DOHH2 (cell line): ENCODE measurements at regions not wholly inside any gene's neighbourhood (a gene's known extent, or its start where the extent isn't known, plus 50 kb on each side); places are given as distances from the start of the nearest gene placed in this dataset.

Experiments used
- H3F3A ChIP-seq: fragments of 200-600 bp; sonication (generic), shearing (Covaris generic); 2 replicates; pipeline ENCODE4 v1.6.0; 2016; ENCODE audit warnings: antibody characterized with exemption, mild to moderate bottlenecking; ENCODE audit not compliant: control insufficient read depth, insufficient read depth
- H3K27ac ChIP-seq: fragments of 200-600 bp; sonication (generic); 2 replicates; pipeline ENCODE4 v1.5.1; 2014; ENCODE audit warnings: low read depth, mild to moderate bottlenecking, low read length, moderate library complexity
- H3K27me3 ChIP-seq: fragments of 200-600 bp; sonication (generic); 2 replicates; pipeline ENCODE4 v1.6.1; 2014; ENCODE audit warnings: mild to moderate bottlenecking, low read length, mixed read lengths; ENCODE audit not compliant: control insufficient read depth
- H3K36me3 ChIP-seq: fragments of 200-600 bp; sonication (generic); 2 replicates; pipeline ENCODE4 v1.6.1; 2014; ENCODE audit warnings: mild to moderate bottlenecking, low read length, moderate library complexity, mixed read lengths; ENCODE audit not compliant: control insufficient read depth
- H3K4me1 ChIP-seq: fragments of 200-600 bp; sonication (generic); 2 replicates; pipeline ENCODE4 v1.6.1; 2014; ENCODE audit warnings: mild to moderate bottlenecking, low read length, mixed read lengths; ENCODE audit not compliant: control insufficient read depth
- H3K4me2 ChIP-seq: fragments of 200-600 bp; sonication (generic); 2 replicates; pipeline ENCODE4 v1.6.0; 2014; ENCODE audit warnings: mild to moderate bottlenecking, low read length, moderate library complexity
- H3K4me3 ChIP-seq: fragments of 200-600 bp; sonication (generic); 2 replicates; pipeline ENCODE4 v1.5.1; 2014; ENCODE audit warnings: mild to moderate bottlenecking, low read length, mixed read lengths
- H3K79me2 ChIP-seq: fragments of 200-600 bp; sonication (generic); 2 replicates; pipeline ENCODE4 v1.6.1; 2014; ENCODE audit warnings: mild to moderate bottlenecking, low read length, mixed read lengths; ENCODE audit not compliant: control insufficient read depth
- H3K9me2 ChIP-seq: fragments of 200-600 bp; sonication (generic); replicated peaks from 2 replicates; pipeline ENCODE4 v1.6.1; 2014; ENCODE audit warnings: mild to moderate bottlenecking, low read length, mixed read lengths; ENCODE audit not compliant: control insufficient read depth
- H3K9me3 ChIP-seq: fragments of 200-600 bp; sonication (generic); 2 replicates; pipeline ENCODE4 v1.6.1; 2014; ENCODE audit warnings: antibody characterized with exemption, low read length, mixed read lengths; ENCODE audit not compliant: control insufficient read depth, insufficient read depth
- H4K20me1 ChIP-seq: fragments of 200-600 bp; sonication (generic); 2 replicates; pipeline ENCODE4 v1.6.0; 2014; ENCODE audit warnings: low read depth, mild to moderate bottlenecking, antibody characterized with exemption, low read length, moderate library complexity; ENCODE audit not compliant: control insufficient read depth, insufficient read depth
- CTCF ChIP-seq: fragments of 200-600 bp; sonication (generic); IDR thresholded peaks from one replicate; pipeline ENCODE4 v1.5.1; 2014; ENCODE audit warnings: antibody characterized with exemption, mild to moderate bottlenecking, low read depth, low read length; ENCODE audit not compliant: poor library complexity, severe bottlenecking
- EZH2phosphoT487 ChIP-seq: fragments of 200-600 bp; sonication (generic); IDR thresholded peaks from 2 replicates; pipeline ENCODE4 v1.6.1; 2017; ENCODE audit warnings: borderline replicate concordance, mild to moderate bottlenecking, antibody characterized with exemption, low read length, moderate library complexity, mixed read lengths

GRCh38 chr6:167731216-167731615 is 95.5 kb upstream of the AFDN start:
- no peak overlapping the region for H3K4me3 ChIP-seq
- no peak overlapping the region for H3K4me2 ChIP-seq
- H3K27ac ChIP-seq, result no peak overlapping the region
- no peaks in the 10 kb centered on the region for H3K9me3 ChIP-seq
- H3K9me2 ChIP-seq, result no peaks in the 10 kb centered on the region
- H4K20me1 ChIP-seq, result no peaks in the 10 kb centered on the region
- H3K79me2 ChIP-seq, result no peaks in the 10 kb centered on the region
- H3F3A ChIP-seq, result no peaks in the 10 kb centered on the region
- TF ChIP-seq CTCF (no peak), EZH2phosphoT487 (no peak)
- no peaks in the 10 kb centered on the region for H3K4me1 ChIP-seq
- H3K27me3 ChIP-seq, result no peaks in the 10 kb centered on the region; the same call in 1 of the 2 replicates
- no peaks in the 10 kb centered on the region for H3K36me3 ChIP-seq

GRCh38 chr6:167731731-167732422 is 94.8 kb upstream of the AFDN start:
- no peaks in the 10 kb centered on the region for H4K20me1 ChIP-seq
- no peak overlapping the region for H3K4me2 ChIP-seq
- H3K4me3 ChIP-seq, result no peak overlapping the region
- H3K36me3 ChIP-seq, result no peaks in the 10 kb centered on the region
- no peaks in the 10 kb centered on the region for H3F3A ChIP-seq
- H3K4me1 ChIP-seq, result no peaks in the 10 kb centered on the region
- H3K27ac ChIP-seq, result no peak overlapping the region
- no peaks in the 10 kb centered on the region for H3K9me3 ChIP-seq
- TF ChIP-seq CTCF (no peak), EZH2phosphoT487 (no peak)
- H3K9me2 ChIP-seq, result no peaks in the 10 kb centered on the region
- H3K27me3 ChIP-seq, result no peaks in the 10 kb centered on the region; the same call in 1 of the 2 replicates
- H3K79me2 ChIP-seq, result no peaks in the 10 kb centered on the region

GRCh38 chr6:167733740-167734661 is 92.7 kb upstream of the AFDN start:
- no peak overlapping the region for H3K4me3 ChIP-seq
- H3K9me2 ChIP-seq, result no peaks in the 10 kb centered on the region
- H3K4me1 ChIP-seq, result no peaks in the 10 kb centered on the region
- no peaks in the 10 kb centered on the region for H3K79me2 ChIP-seq
- H4K20me1 ChIP-seq, result no peaks in the 10 kb centered on the region
- no peak overlapping the region for H3K4me2 ChIP-seq
- H3K36me3 ChIP-seq, result no peaks in the 10 kb centered on the region
- H3K27ac ChIP-seq, result no peak overlapping the region
- no peaks in the 10 kb centered on the region for H3K9me3 ChIP-seq
- H3F3A ChIP-seq, result no peaks in the 10 kb centered on the region
- H3K27me3 ChIP-seq, result no peaks in the 10 kb centered on the region
- TF ChIP-seq CTCF, result no peak
- no peak for TF ChIP-seq EZH2phosphoT487
